ENCODE measurements at regions not wholly inside any gene's neighbourhood (a gene's known extent, or its start where the extent isn't known, plus 50 kb on each side); places are given as distances from the start of the nearest gene placed in this dataset.

GRCh38 chr2:193527146-193527545 is 1332.4 kb upstream of the TMEFF2 start:
- intact Hi-C loops (cut with DNase I; ENCODE audit: low total_unique reads): no loop called here
- no peak for DNase-seq
- WGBS, 5 donors: 37 to 59% (median 48%) methylated on average over 3 of the region's 3 CpGs
- TF ChIP-seq CTCF (IDR thresholded peaks at IDR 0.05 in 8 of 11, conservative IDR thresholded peaks at IDR 0.05 in 3 of 11) (no peak), POLR2A (IDR thresholded peaks at IDR 0.05) (no peak), POLR2AphosphoS5 (IDR thresholded peaks at IDR 0.05) (no peak)
- no peak overlapping the region for H3K4me3 ChIP-seq
- no peaks in the 10 kb centered on the region for H3K4me1 ChIP-seq
- H3K36me3 ChIP-seq: no peaks in the 10 kb centered on the region
- no peak overlapping the region for H3K27ac ChIP-seq
- H3K9me3 ChIP-seq: peaks cover 0 to 4% (median 0%) of the 10 kb centered on the region in 8 donors
- H3K27me3 ChIP-seq (replicated peaks in 1 of 7): no peaks in the 10 kb centered on the region

GRCh38 chr2:193523662-193524061 is 1328.9 kb upstream of the TMEFF2 start:
- no peak overlapping the region for H3K4me3 ChIP-seq
- 81 to 89% (median 86%) methylated on average over 1 of the region's 1 CpG for WGBS, 5 donors

GRCh38 chr2:193521523-193521922 is 1326.8 kb upstream of the TMEFF2 start:
- intact Hi-C loops (cut with DNase I; ENCODE audit: low total_unique reads): no loop called here
- H3K36me3 ChIP-seq: no peaks in the 10 kb centered on the region
- 78 to 93% (median 89%) methylated on average over 2 of the region's 2 CpGs for WGBS, 5 donors
- peaks cover 0 to 8% (median 0%) of the 10 kb centered on the region in 8 donors for H3K9me3 ChIP-seq
- H3K4me3 ChIP-seq: no peak overlapping the region
- no peak overlapping the region for H3K27ac ChIP-seq
- H3K27me3 ChIP-seq (replicated peaks in 1 of 7): no peaks in the 10 kb centered on the region
- TF ChIP-seq POLR2AphosphoS5 (IDR thresholded peaks at IDR 0.05) (no peak), CTCF (IDR thresholded peaks at IDR 0.05 in 8 of 11, conservative IDR thresholded peaks at IDR 0.05 in 3 of 11) (no peak)
- H3K4me1 ChIP-seq: no peaks in the 10 kb centered on the region
- no peak for DNase-seq

More at GRCh38 chr2:193523662-193524061, 1328.9 kb upstream of the TMEFF2 start:
- DNase-seq: no peak
- no peaks in the 10 kb centered on the region for H3K4me1 ChIP-seq
- H3K9me3 ChIP-seq: no peaks in the 10 kb centered on the region
- intact Hi-C loops (cut with DNase I; ENCODE audit: low total_unique reads): no loop called here
- no peak for TF ChIP-seq POLR2A (IDR thresholded peaks at IDR 0.05)
- no peak for TF ChIP-seq CTCF (IDR thresholded peaks at IDR 0.05 in 8 of 11, conservative IDR thresholded peaks at IDR 0.05 in 3 of 11)
- no peak for TF ChIP-seq POLR2AphosphoS5 (IDR thresholded peaks at IDR 0.05)
- H3K36me3 ChIP-seq: no peaks in the 10 kb centered on the region
- no peak overlapping the region for H3K27ac ChIP-seq
- H3K27me3 ChIP-seq (replicated peaks in 1 of 7): no peaks in the 10 kb centered on the region

- Histone ChIP-seq H3K36me3 (no peaks in the 10 kb centered on the region), H3K4me3 (no peak overlapping the region), H3K27ac (no peak overlapping the region), H3K27me3 (replicated peaks in 1 of 7) (no peaks in the 10 kb centered on the region), H3K4me1 (no peaks in the 10 kb centered on the region), H3K9me3 (peaks cover 0 to 8% (median 0%) of the 10 kb centered on the region in 8 donors)
- DNase-seq: no peak
- WGBS, 5 donors: 70 to 88% (median 77%) methylated on average over 5 of the region's 5 CpGs
- intact Hi-C loops (cut with DNase I; ENCODE audit: low total_unique reads): no loop called here
- TF ChIP-seq CTCF (IDR thresholded peaks at IDR 0.05 in 8 of 11, conservative IDR thresholded peaks at IDR 0.05 in 3 of 11) (no peak), POLR2AphosphoS5 (IDR thresholded peaks at IDR 0.05) (no peak), POLR2A (IDR thresholded peaks at IDR 0.05) (no peak)
Measured at GRCh38 chr2:193520709-193521458, 1326.2 kb upstream of the TMEFF2 start.

All from spleen (tissue), 11 donors.